ENCODE measurements at regions not wholly inside any gene's neighbourhood (a gene's known extent, or its start where the extent isn't known, plus 50 kb on each side); places are given as distances from the start of the nearest gene placed in this dataset.

GRCh38 chr17:79528592-79529125, 82.2 kb downstream of the RBFOX3 start:
- no peak for TF ChIP-seq CTCF (IDR thresholded peaks at IDR 0.05)
- no peaks in the 10 kb centered on the region for H3K9me3 ChIP-seq
- no peak overlapping the region for H3K27ac ChIP-seq
- DNase-seq: no peak
- H3K27me3 ChIP-seq: peaks cover 0 to 81% of the 10 kb centered on the region in 2 donors
- no peaks in the 10 kb centered on the region for H3K4me1 ChIP-seq
- intact Hi-C loops (cut with DNase I; ENCODE audit: low total_unique reads): no loop called here
- H3K4me3 ChIP-seq: no peak overlapping the region
- H3K36me3 ChIP-seq: no peaks in the 10 kb centered on the region

- H3K9me3 ChIP-seq: no peaks in the 10 kb centered on the region
- TF ChIP-seq CTCF (IDR thresholded peaks at IDR 0.05): no peak
- H3K27me3 ChIP-seq: peaks cover 0 to 80% of the 10 kb centered on the region in 2 donors
- H3K4me3 ChIP-seq: no peak overlapping the region
- intact Hi-C loops (cut with DNase I; ENCODE audit: low total_unique reads): no loop called here
- H3K27ac ChIP-seq: no peak overlapping the region
- DNase-seq: no peak
- no peaks in the 10 kb centered on the region for H3K36me3 ChIP-seq
- H3K4me1 ChIP-seq: no peaks in the 10 kb centered on the region
Measured at GRCh38 chr17:79527306-79527705, 83.5 kb downstream of the RBFOX3 start.

DNA sequence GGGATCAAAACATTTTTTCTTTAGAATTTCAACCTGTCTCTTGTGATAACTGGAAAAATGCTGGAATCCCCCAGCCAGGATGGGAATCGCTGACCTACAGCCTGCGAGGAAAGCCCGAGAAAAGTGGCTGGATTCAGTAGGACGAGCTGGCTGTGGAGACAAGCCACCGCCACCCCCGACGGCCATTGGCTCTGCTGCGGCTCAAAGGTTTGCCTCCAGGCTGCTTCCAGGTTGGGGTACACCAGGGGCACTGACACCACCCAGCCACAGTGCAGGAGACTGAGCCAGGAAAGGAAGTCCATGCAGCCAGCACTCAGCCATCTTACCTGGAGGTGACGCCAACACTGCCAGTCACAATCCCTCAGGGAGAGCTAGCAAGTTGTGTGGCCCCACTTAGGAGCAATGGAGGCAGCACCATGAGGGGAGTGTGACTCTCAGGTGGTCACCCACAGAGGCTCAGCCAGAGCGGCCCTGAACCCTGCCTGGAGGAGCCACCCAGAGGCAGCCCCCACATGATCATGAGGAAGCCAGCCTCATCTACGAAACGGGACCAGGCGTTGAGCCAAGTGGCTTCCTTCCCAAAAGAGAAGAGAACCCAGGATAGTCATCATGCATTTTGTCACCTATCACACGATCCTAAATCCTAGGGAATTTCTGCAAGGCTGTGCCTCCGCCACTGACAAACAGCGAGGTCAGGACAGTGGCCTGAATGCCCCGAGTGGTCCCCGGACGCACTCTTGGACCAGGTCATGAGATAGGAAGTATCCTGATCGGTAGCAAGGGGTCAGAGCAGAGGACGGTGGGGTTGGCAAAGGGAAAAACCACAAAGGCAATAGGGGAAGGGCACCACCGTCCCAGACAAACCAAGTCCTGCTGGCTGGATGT, 84.8 kb downstream of the RBFOX3 start:
- H3K27ac ChIP-seq: no peak overlapping the region
- no peaks in the 10 kb centered on the region for H3K4me1 ChIP-seq
- H3K36me3 ChIP-seq: no peaks in the 10 kb centered on the region
- TF ChIP-seq CTCF (IDR thresholded peaks at IDR 0.05): no peak
- intact Hi-C loops (cut with DNase I; ENCODE audit: low total_unique reads): no loop called here
- peaks cover 0 to 75% of the 10 kb centered on the region in 2 donors for H3K27me3 ChIP-seq
- no peak for DNase-seq
- H3K9me3 ChIP-seq: no peaks in the 10 kb centered on the region
- no peak overlapping the region for H3K4me3 ChIP-seq

GRCh38 chr17:79524213-79525187, 86.4 kb downstream of the RBFOX3 start:
- no peak for TF ChIP-seq CTCF (IDR thresholded peaks at IDR 0.05)
- Histone ChIP-seq H3K27me3 (peaks cover 0 to 77% of the 10 kb centered on the region in 2 donors), H3K4me1 (no peaks in the 10 kb centered on the region), H3K36me3 (no peaks in the 10 kb centered on the region), H3K4me3 (no peak overlapping the region), H3K27ac (no peak overlapping the region), H3K9me3 (no peaks in the 10 kb centered on the region)
- intact Hi-C loops (cut with DNase I; ENCODE audit: low total_unique reads): no loop called here
- no peak for DNase-seq

- Histone ChIP-seq H3K27ac (no peak overlapping the region), H3K4me3 (no peak overlapping the region), H3K9me3 (no peaks in the 10 kb centered on the region), H3K27me3 (peaks cover 0 to 80% of the 10 kb centered on the region in 2 donors), H3K36me3 (no peaks in the 10 kb centered on the region), H3K4me1 (no peaks in the 10 kb centered on the region)
- DNase-seq: no peak
- no peak for TF ChIP-seq CTCF (IDR thresholded peaks at IDR 0.05)
- intact Hi-C loops (cut with DNase I; ENCODE audit: low total_unique reads): no loop called here
Measured at GRCh38 chr17:79522414-79522813, 88.4 kb downstream of the RBFOX3 start.
